NOMO-1 (cell line): ENCODE measurements at regions not wholly inside any gene's neighbourhood (a gene's known extent, or its start where the extent isn't known, plus 50 kb on each side); places are given as distances from the start of the nearest gene placed in this dataset.

ENCODE experiments used
- DNase-seq, 2 experiments: peaks; one replicate each; lab custom pipeline; 2025; ENCODE audit not compliant: unreplicated experiment in 2 of 2; lab: John Stamatoyannopoulos, UW

GRCh38 chr13:77429320-77430142 lies 102.6 kb upstream of the MYCBP2 start:
- peak; percentile 42 to 86 for DNase-seq

DNA sequence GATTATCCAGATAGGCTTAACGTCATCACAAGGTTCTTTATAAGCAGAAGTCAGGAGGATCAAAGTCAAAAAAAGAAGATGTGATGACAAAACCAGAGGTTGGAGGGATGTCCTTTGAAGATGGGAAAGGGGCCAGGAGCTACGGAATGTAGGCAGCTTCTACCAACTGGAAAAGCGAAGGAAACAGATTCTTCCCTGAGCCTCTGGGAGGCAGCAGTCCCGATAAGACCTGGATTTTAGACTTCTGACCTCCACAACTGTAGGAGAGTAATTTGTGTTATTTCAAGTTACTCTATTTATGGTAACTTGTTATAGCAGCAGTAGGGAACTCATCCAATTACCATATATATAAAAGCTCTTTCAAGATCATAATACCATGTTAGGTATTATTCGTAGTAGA lies 98.8 kb upstream of the MYCBP2 start:
- DNase-seq: no peak

GRCh38 chr13:77423296-77423695 lies 96.4 kb upstream of the MYCBP2 start:
- peak in 1 of 2 experiments; percentile 21 for DNase-seq

DNA sequence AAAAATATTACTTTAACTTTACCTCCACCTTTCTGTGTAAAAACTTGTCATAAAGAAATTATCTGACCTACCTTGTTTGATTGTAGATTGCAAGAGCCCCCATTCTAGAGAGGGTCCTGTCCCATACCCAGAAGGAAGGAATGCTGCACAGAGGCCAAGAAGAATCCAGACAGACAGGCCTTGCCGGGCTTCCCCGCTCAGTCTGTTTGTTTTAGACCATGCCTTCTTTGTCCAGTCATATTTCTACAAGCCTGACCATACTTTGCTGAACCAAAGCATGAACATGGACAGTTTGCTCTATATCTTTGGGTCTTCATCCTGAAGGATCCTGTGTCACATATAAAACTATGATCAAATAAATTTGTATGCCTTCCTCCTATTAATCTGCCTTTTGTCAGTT lies 95.8 kb upstream of the MYCBP2 start:
- no peak for DNase-seq

- no peak for DNase-seq
Measured at GRCh38 chr13:77417897-77418296, 91.0 kb upstream of the MYCBP2 start.

- peak; percentile 8 to 59 for DNase-seq
Measured at GRCh38 chr13:77416666-77417212, 89.8 kb upstream of the MYCBP2 start.

GRCh38 chr13:77415253-77416071 lies 88.6 kb upstream of the MYCBP2 start:
- peak; percentile 9 to 43 for DNase-seq

GRCh38 chr13:77412860-77413259 lies 86.0 kb upstream of the MYCBP2 start:
- DNase-seq: no peak

DNA sequence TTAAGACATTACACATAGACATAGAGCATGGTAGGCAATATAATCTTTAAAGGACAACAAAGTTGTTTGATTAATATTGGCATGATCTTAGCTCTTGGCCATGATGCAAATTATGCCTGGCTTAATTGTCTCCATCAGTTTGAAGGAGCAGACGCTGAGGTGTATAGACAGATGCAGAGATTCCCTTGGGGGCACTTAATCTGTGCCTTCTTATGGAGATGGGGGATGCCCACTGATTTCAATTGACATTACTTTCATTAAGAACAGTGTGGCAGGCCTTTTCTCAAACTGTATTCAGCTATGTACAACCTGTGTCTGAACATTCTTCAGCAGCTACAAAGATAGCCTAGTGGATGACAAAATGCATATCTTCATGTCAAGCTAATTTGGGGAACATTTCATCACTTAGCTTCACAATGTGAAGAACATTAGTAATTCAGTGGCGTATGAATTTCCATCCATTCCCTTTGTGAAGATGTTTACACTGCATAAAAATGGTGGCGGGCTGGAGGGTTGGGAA lies 85.3 kb upstream of the MYCBP2 start:
- DNase-seq: no peak

DNA sequence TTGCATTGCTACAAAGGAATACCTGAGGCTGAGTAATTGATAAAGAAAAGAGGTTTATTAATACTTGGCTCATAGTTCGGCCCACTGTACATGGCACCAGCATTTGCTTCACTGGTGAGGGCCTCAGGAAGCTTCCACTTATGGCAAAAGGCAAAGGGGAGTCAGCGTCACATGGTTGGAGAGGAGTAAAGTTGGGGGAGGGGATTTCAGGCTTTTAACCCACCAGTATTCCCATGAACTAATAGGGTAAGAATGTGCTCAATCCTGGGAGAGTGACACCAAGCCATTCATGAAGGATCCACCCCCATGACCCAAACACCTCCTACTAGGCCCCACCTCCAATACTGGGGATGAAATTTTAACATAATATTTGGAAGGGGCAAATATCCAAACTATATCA lies 82.5 kb upstream of the MYCBP2 start:
- DNase-seq: no peak

- no peak for DNase-seq
Measured at GRCh38 chr13:77406644-77407440, 79.9 kb upstream of the MYCBP2 start.

GRCh38 chr13:77398825-77399620 lies 72.1 kb upstream of the MYCBP2 start:
- DNase-seq: no peak

GRCh38 chr13:77397636-77398035 lies 70.7 kb upstream of the MYCBP2 start:
- DNase-seq: no peak

DNA sequence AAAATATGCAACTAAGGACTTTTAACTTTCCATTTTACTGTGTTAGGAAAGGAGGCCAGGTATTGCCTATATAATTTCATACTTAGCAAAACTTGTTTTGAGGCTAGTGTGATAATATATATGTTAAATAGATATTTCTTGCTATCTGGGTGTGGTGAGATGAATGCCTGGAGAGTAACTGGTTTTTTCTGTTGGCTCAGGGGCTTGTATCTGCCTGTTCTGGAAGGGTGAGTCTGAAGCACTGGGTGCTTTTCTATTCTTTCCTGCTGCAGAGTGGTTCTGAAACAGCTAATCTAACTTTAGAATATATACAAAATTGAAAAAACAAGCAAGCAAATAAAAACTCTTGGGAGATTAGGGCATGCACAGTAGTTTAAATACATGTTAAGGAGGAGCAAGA lies 64.6 kb upstream of the MYCBP2 start:
- DNase-seq: no peak

- peak; percentile 47 to 61 for DNase-seq
Measured at GRCh38 chr13:77390391-77390790, 63.5 kb upstream of the MYCBP2 start.

DNA sequence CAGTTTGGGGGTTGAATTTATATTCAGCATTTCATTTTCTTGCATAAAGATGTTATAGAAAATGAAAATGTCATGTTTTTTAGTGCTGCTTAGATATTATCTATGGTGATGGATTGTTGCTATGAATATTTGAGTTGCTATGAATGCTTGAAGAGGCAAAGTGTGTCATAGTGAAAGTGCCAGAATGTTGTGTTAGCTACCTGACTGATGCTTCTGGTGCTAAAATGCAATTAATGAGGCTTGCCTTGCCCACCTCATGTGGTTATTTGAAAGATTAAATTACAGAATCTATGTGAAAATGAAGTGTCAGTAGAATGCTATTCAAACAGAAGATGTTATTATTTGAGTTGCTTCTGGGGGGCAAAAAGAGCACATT lies 62.7 kb upstream of the MYCBP2 start:
- DNase-seq: no peak

DNA sequence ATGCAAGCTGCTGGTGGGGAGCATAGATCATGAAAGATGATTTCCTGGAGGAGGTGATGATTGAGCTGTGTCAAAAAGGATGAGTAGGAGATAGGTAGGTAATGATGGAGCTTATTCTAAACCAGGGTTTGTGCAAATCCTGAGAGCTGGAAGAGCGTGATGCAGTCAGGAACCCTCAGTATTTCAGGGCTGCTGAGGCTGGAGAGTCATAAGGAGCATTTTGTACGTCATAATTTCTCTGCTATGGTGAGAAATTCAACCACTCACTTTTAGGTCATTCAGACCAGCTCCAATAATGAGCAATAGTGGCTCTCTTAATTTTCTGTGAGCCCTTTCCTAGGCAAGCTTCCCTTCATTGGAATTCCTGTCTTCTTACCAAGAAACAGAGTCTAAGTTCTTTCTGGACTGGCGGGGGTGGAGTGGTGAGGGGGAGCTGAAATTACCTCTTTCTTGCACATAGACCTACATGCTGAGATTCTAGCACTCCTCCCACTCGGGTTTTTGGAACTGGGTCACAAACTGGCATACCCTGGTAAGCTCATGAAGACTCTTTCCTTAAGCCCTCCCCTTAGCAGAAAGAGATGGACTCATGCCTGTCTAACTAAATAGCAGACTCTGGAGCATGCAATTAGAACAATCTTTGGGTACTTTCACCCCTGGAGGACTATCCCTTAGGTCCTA lies 62.2 kb upstream of the MYCBP2 start:
- no peak for DNase-seq

- no peak for DNase-seq
Measured at GRCh38 chr13:77387607-77388200, 60.8 kb upstream of the MYCBP2 start.
